AG10803 (cell line): ENCODE measurements at regions not wholly inside any gene's neighbourhood (a gene's known extent, or its start where the extent isn't known, plus 50 kb on each side); places are given as distances from the start of the nearest gene placed in this dataset.

ENCODE experiments used
- DNase-seq: peaks from one replicate; pipeline ENCODE4 v3.0.0; 2010; ENCODE audit warnings: low read depth
- H3K4me3 ChIP-seq: 2 replicates; pipeline ENCODE4 v1.5.1; 2011; ENCODE audit warnings: mild to moderate bottlenecking, low read length, control low read depth
- TF ChIP-seq, protein P1 (sequence below): conservative IDR thresholded peaks from 2 replicates; pipeline ENCODE4 v1.5.1; 2011; ENCODE audit warnings: mild to moderate bottlenecking, low read length, control low read depth, inconsistent platforms

DNA sequence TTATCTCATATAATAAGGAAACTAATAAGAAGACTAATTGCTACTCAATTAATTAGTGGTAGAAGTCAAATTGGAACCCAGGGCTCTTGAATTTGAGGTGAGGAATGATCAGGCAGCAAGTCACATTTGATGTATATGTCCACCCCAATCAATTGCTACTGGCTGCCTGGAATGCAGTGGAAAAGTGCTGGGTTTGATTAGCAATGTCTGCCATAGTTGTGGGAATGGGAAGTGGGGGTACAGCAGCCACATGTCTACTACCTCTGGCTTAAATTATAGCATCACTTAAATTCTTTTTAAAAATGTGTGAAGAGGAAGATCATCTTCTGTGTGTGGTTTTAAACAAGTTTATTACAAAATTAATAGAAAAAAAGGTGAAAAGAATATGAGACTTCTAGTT lies 50.8 kb upstream of the NAV2 start:
- TF ChIP-seq, protein P1, sequence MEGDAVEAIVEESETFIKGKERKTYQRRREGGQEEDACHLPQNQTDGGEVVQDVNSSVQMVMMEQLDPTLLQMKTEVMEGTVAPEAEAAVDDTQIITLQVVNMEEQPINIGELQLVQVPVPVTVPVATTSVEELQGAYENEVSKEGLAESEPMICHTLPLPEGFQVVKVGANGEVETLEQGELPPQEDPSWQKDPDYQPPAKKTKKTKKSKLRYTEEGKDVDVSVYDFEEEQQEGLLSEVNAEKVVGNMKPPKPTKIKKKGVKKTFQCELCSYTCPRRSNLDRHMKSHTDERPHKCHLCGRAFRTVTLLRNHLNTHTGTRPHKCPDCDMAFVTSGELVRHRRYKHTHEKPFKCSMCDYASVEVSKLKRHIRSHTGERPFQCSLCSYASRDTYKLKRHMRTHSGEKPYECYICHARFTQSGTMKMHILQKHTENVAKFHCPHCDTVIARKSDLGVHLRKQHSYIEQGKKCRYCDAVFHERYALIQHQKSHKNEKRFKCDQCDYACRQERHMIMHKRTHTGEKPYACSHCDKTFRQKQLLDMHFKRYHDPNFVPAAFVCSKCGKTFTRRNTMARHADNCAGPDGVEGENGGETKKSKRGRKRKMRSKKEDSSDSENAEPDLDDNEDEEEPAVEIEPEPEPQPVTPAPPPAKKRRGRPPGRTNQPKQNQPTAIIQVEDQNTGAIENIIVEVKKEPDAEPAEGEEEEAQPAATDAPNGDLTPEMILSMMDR, result no peak
- H3K4me3 ChIP-seq, result no peak overlapping the region
- DNase-seq, result no peak

DNA sequence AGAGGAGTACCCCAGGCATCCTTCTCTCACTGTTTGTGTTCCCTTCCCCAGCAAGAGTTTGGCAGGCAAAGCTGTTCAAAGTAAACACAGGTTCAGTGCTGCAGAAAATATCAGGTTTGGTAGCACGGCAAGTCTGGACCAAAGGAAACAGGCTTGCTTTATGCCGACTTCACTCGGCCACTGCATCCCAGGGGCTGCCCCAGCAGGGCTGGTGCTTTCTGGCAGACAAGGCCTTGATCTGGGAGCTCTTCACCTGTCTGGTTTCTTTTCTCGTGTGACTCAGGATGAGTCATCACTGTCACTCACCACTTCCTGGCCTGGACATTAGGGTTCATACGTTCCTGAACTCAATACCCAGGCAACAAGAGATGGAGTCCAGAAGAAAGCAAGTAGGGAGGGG lies 52.6 kb upstream of the NAV2 start:
- H3K4me3 ChIP-seq, result no peak overlapping the region
- TF ChIP-seq, protein P1, result no peak
- DNase-seq, result peak; percentile 49

DNA sequence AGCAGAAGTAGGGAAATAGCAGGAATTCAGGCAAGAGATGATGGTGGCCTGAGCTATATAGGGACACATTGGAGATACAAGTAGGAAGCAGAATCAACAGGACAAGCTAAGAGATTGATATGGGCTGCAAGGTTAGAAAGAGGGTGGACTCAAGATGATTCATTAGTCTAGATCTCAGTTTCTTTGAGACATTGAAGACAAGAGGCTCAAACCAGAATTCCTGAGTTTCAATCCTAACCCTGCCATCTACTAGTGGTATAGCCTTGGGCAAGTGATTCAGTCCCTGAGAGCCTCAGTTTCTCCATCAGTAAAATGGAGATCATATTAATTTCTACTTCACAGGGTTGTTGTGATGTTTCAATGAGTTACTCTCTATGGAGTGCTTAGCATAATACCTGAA lies 53.1 kb upstream of the NAV2 start:
- H3K4me3 ChIP-seq, result no peak overlapping the region
- no peak for DNase-seq
- TF ChIP-seq, protein P1, result no peak

DNA sequence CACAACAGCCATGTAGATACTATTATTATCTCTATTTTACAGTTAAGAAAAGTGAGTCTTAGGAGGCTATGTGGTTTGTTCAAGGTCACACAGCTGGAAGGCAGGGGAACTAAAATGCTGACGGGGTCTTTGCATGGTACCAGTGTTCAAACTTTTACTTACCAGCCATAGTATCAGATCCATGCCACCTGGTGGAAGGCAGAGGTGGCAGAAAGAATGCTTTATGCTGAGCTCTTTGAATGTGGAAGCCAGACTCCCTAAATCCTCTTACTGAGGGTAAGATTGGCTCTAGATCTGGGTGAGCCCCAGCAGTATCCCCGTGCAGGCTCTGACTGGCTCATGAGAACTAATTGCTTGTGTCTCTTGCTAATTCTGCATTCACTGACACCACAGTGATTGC lies 54.3 kb upstream of the NAV2 start:
- H3K4me3 ChIP-seq, result no peak overlapping the region
- no peak for DNase-seq
- TF ChIP-seq, protein P1, result no peak

DNA sequence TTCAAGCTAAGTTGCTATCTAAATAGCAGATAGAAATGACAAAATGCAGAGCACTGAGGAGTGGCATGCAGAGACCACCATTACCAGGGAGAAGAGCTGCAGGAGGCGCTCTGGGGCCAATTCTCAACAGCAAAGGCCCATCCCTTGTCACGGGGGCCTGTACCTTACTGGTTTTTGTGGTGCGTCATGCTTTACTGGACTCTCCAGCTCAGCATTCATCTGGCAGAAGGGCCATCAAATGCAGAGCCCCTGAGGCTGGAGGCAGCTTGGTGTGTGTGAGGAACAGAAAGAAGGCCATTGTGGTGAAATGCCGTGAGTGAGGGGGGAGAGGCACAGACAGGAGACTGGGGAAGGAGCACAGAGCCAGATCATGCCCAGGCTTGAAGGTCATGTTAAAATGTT lies 56.5 kb upstream of the NAV2 start:
- TF ChIP-seq, protein P1, result no peak
- H3K4me3 ChIP-seq, result no peak overlapping the region
- no peak for DNase-seq

DNA sequence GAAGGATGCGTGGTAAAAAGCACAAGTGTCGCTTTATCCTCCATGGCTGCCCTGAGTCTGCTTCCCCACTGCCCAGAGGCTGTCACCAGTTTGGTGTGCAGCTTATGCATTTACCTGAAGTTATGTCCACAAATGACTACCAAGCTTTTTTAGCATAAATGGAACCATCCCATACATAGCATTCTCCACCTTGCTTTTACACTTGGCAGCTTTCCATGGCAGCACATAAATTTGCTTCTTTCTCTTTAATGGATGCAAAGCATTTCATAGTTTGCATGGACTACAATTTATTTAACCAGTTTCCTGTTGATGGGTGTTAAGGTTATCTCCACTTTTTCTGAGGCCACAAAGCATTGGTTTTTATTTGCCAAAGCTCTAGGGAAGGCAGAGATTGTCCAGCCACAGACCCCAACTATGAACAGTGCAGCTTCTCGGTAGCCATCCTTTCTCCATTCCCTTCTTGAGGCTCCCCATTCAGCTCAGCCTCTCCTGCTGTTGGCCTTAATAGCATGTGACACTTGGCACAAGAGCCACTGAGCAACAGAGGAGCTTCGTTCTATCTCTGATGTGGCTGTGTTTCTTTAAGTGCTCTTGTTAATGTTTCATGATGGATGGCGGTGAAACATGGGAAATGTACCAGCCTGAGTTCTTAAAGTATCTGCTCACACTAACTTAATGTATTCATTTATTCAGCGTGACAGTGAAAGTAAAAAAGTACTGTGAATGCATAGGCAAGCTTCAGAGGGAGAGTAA lies 59.8 kb upstream of the NAV2 start:
- DNase-seq, result no peak
- TF ChIP-seq, protein P1, result no peak
- H3K4me3 ChIP-seq, result no peak overlapping the region

DNA sequence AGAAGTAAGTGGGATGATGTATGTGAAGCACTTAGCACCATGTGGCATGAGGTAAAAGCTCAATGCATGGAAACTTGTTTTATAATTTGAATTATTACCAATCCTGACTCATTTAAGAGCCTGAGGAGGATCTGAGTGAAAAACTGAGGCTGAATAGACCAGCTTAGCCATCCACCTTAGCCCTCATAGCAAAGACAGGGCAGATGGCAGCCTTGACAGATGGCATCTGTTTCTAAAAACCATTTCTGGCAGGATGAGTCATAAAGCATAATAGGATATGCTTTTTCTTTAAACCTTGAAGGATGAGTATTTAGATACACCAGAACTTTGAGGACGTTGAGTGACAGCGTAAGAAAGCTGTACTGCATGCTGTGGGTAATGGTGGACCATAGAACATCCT lies 61.0 kb upstream of the NAV2 start:
- no peak for DNase-seq
- no peak overlapping the region for H3K4me3 ChIP-seq
- TF ChIP-seq, protein P1, result no peak
